HG03045 (cell line): ENCODE measurements at regions not wholly inside any gene's neighbourhood (a gene's known extent, or its start where the extent isn't known, plus 50 kb on each side); places are given as distances from the start of the nearest gene placed in this dataset.
A peak's percentile ranks its signal among the peaks of the same experiment; 100 is the strongest.

ENCODE experiments used
- ATAC-seq: cut with Tn5 transposase; IDR thresholded peaks from one replicate; pipeline ENCODE4 v1.9.1; 2021; ENCODE audit warnings: mild to moderate bottlenecking, moderate library complexity; ENCODE audit not compliant: unreplicated experiment

DNA sequence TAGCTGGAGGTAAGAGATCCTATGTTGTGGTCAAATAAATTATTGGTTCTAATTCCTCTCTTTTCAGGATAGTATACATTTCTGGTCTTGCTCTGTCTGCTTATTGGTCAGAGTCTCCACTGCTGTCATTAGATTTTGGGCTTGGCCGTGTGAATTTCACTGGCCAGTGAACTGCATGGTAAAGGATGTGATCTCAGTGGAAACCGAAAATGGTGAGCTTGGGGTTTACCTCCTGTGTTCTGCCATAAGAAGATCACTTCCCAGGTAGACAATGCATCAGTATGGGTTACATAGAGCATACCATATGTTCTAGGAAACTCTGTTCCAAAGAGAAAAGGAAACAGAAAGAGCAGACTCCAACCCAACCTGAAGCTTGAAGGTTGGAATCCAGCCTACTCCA is 1123.3 kb upstream of the B3GALT2 start:
- ATAC-seq, result no peak

DNA sequence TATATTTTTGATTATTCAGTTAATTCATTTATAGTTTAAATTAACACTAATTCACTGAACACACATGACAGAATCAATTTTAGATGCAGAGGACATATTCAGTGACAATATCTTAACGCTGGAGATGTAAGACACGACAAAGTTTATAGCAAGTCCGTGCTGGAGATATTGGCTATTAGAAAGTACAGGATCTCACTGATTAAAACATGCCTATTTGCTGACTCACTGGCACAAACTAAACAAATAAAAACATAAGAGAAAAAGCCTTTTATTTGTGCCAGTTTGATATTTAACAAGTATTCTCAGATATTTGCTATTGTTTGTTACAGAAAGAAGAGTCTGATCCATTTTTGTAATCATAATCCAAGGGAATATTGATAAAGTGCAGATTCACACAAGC is 1122.9 kb upstream of the B3GALT2 start:
- ATAC-seq, result no peak

DNA sequence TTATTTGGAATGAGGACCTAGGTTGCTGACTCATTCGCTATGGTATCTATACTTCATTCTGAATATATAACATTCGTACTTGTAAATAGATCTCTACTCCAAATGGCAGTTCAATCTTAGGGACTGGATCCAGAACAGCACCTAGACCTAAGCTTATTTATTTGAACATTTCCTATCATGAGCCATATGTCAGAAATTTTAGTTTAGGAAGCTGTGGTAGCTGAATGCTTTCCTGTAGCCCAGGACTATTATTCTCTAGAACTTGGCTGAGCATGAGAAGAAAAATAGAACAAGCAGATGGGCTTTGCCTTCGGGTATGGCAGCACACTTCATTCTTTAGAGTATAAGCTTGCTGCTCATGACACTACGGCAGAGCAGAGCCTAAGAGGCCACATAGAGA is 1114.4 kb upstream of the B3GALT2 start:
- no peak for ATAC-seq

DNA sequence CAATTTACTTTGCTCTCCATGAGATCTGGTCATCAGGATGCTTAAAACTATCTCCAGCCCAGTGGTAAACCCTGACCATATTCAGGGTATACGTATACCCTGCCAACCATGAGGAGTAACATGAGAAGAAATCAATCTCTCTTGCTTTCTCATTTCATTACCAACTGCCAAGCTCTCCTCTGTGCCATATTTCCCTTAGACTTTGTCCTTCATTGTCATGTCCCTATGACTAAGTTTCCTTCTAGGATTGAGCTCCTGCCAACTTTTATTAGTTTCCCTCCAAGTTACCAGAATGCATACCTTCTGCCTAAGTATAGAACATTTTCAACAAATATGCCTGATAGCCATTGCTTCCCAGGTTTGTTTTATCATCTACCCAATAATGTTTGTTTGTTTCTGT is 1113.9 kb upstream of the B3GALT2 start:
- ATAC-seq, result no peak

DNA sequence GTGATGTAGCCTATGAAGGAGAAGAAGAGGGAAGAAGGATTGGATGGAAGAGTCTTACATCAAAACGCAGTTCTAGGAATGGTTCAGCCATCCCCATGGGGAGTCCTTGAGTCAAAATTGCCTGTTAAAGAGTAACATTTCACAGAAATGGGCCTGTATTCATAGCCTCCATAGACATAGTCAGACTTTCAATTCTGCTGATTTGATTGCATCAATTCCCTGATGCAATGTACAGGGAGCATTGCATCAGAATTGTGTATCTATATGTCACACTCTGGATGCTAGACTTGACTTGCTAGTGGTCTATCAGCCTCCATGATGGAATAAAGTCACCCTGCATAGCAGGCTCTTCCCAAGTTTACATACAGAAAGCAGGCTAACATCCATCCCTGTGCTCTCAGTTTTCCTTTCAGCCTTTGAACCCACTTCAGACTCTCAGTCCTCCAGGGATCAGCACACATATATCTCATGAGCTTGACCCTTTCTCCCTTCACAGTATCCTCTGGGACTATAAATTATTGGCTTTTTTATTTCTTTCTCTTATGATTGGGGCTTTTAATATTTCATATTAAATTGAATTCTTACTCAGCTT is 1111.7 kb upstream of the B3GALT2 start:
- no peak for ATAC-seq

DNA sequence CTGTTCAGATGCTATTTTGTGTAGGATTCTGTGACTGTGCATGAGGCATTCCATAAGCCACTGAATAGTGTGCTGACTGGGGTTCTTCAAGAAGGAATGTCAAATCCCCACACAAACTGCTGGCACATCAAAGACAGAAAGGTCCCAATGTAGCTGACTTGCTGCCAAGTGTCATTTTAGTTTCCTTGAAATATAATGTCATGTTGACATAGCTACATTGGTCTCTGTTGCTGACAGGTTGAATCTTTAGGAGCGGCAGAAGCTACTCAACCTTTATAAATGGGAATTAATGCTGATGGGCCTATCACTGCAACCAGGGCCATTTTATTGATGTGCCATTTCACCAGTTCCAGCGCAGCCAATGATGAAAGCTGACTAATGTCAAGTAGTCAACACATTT is 1110.7 kb upstream of the B3GALT2 start:
- ATAC-seq, result no peak

DNA sequence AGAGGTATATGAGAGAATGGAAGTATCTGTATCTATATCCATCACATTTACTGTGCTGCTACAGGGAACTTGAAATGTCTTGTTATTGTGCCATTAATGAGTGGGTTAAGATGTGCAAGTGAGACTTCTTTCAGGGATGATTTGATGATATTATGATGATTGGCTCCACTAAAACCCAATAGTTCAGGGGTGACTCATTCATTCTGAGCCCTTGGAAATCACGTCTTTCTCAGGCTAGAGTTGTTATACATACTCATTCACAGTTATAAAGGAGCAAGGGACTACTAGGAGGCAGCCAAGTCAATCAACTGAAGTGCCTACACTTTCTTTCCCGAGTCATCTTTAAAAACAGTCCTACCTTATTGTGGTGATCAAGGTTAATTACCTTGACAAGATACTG is 1109.8 kb upstream of the B3GALT2 start:
- no peak for ATAC-seq

DNA sequence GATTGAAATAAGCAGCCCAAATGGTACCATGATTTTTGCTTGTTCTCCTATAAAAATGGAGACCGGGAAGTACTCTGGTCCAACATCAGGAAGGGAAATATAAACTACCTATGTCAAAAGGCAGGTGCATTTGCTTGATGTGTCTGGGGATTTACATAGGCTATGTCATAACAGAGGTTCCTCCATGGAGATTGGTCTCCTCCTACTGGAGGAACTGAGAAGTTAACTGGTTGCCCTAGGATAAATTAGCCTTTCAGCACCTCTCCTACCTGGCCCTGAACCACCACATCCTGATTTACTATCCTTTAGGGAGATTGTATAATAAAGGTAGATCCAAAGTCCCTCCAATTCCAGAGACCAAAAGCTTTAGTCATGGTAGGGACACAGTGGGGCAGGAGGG is 1109.3 kb upstream of the B3GALT2 start:
- ATAC-seq, result peak; percentile 91

DNA sequence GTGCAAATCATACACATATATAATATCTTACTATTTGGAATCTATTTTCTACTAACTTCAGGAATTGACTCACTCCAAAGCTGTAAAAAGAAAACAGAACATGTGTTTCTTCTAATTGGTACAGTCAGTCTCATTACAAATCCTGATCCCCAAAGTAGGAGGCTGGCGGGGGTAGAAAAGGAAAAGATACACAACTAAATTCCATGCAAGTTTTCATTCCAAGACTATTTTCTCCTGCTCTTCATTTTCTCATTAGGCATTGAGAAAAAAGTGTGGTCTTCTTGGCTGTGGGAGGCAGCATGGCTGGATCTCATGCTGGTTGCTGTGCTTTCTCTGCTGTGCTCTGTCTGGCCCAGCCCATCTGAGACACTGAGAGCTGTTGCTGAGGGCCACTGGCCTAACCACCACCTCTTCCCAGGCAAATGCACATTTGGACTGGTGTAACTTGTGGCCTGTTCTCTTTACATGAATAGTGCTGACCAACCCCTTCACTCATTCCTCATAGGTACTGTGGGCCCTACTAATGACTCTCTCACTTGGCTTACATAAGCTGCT is 1107.5 kb upstream of the B3GALT2 start:
- ATAC-seq, result no peak

DNA sequence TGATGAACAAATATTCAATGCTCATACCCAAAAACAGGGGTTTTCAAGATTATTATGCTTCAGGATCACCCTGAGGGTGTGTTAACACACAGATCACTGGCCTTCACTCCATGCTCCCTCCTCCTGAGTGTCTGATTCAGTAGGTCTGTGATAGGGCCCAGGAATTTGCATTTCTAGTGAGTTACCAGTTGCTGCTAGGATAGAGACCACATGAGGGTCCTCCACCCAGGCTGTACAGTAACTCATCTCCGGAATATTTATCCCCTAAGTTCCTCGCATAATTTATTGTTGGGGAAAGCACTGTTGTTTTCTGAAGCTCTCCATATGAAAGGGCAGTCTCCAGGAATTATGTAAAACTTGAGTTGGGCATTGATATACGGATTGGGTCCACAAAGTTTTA is 1106.6 kb upstream of the B3GALT2 start:
- ATAC-seq, result no peak

DNA sequence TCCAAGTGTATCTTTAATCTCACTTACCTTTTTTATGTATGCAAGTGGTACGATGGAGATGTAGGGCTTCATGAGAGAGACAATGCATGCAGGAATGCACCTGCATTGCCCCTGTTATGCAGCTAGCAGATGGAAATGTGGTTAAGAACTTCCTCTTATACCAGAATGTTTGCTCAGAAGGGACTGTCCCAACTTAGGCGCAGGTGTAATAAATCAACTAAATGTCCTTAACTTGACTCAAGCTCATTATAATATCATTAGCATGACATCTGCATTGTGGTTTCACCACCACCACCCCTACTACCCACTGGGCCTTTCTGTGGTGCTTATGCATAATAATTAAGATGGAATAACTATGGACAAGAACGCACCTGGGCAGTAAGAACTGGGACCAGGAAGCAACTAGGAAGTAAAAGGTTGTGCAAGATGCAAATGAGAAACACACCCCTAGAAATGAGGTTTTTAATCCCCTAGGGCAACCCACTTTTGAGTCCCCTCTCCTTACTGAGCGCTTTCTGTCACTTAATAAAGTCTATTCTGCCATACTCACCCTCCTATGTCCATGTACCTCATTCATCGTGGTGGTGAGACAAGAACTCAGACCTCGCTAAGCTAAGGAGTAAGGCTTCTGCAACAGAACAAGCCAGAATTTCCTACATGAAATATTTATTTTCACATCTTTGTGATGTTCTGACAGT is 1103.3 kb upstream of the B3GALT2 start:
- peak; percentile 97 for ATAC-seq

DNA sequence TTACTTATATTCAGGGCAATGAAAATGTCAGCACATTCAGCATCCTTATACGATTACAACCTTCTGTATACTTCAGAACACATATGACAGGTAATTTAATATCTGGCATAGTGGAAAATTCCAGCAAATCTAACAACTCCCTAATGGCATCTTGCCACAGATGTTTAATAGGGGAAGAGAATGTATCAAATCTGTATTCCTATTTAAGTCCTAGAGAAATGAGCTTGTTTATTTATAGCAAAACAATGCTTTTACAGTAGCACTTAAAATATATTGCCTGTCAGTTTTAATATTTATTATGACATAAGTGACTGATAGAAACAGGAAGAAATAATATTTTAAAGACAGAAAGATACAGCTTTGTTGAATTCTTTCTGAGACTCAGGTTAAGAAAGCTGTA is 1101.8 kb upstream of the B3GALT2 start:
- ATAC-seq, result no peak

DNA sequence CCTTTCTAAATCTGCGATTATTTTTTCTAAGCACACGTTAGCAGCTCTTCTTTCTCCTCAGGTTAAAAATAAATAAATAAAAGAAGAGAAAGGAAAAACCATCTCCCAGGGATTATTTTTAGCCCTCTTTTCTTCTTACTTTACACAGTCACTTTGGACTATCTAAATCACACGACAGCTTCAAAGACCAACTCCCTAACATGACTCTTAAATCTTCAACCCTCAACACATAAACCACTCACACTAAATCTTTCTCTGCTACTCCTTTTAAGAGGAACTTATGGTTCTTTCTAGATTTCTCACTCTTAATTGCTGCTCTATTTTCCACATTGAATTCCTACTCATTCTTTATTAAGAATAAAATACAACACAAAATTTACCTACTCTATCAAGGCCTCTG is 1095.0 kb upstream of the B3GALT2 start:
- no peak for ATAC-seq

DNA sequence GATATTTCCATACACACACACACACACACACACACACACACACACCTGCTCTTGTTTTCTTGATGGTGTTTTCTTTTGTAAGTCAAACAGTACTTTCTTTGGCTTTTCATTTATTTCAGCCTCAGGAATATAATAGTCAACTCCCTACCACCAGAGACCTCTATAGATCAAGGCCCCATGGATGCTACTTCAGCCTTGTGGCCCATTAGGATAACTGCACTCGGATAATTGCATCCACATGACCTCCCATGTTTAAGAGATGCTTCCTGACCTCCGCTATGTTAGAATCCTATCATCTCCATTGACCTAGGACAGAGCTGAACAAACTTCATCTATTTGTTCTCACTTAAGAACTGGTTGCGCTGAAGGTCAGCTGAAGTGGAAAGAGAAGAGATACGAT is 1094.0 kb upstream of the B3GALT2 start:
- no peak for ATAC-seq

DNA sequence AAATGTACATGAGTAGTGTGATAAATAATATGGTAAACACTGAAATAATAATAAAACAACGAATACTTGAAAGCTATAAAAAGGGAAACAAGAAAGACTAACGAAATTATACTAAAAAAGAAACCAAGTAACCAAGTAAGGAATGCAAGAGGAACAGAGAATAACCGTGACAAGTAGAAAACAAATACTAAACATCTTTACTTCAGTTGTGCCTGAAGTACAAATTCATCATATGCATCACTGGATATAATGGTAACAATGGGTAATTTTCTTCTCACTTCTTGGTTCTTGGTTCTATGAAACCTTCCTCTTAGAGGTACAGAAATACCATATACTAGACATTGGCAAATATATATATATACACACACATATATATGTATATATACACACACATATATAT is 1093.6 kb upstream of the B3GALT2 start:
- peak; percentile 86 for ATAC-seq

DNA sequence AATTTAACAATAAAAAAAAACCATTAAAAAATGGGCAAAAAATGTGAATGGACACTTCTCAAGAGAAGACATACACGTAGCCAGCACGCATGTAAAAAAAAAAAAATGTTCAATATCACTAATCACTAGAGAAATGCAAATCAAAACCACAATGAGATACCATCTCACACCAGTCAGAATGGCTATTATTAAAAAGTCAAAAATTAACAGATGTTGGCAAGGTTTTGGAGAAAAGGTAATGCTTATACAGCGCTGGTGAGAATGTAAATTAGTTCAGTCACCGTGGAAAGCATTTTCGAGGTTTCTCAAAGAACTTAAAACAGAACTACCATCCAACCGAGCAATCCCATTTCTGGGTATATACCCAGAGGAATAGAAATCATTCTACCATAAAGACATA is 1091.5 kb upstream of the B3GALT2 start:
- no peak for ATAC-seq

DNA sequence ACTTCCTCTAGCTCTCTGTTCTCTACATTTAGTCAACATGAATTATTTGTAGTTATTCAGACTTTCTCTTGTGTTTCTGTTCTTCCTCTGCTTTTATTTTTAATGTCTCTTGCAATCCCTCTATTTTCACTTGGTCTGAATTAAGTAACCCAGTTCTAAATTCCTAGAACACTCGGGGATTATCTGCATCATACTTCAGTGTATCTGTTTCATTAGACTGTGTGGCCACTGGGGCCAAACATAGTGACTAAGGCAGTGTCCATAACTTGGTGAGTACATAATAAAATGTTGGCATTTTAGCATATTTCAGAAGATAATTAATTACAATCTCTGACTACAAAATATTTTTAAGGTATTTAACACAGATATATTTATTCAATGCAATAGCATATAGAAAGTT is 1087.2 kb upstream of the B3GALT2 start:
- no peak for ATAC-seq

DNA sequence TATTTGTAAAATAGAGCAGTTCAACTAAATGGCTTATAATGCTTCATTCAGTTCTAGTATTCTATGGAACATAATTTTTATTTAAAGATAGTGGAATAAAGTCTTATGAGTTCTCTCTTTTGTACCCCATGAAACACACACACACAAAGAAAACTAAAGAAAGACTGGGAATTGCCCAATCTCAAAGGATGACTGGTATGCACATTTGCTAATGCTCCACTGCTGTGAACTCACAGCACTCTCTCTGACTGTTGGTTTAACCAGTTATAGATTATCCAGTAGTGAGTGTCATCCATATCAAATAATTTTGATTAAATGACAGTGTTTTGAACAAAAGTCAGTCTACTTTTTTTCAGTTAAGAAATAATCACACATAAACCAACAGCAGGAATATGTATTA is 1082.4 kb upstream of the B3GALT2 start:
- no peak for ATAC-seq

DNA sequence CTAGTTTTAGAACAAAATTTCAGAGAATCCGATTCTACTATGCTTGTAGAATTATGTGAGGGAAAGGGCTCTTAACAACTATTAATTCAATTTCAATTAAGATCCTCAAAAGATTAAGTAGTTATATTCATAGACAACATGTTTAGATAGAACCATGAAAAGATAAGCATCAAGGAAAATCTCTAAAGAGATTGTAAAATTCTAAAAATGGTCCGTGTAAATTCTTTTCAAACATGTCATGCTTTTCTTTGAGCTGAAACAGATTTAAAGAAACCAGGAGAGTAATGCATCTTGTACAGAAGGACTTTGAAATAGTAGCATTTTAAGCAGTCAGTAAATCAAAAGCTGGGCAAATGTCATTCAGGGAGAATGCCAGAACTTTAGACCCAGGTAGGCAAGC is 1080.6 kb upstream of the B3GALT2 start:
- no peak for ATAC-seq

DNA sequence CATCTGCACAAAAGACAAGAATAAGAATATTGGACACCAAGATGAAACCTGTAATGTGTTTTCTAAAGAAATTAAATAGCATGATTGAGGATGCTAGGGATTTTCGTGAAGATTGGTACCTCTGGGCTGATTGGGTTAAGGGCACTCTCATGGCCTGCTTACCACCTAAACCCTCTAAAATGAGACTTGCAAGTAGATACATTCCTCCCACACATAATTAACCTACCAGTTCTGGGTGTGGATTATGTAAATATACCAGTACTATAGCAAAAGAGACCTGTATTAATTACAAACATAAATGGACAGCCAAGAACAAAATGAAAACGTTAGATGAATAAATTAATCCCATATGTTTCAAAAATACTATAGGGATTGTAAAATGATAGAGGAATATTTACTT is 1069.6 kb upstream of the B3GALT2 start:
- ATAC-seq, result no peak

DNA sequence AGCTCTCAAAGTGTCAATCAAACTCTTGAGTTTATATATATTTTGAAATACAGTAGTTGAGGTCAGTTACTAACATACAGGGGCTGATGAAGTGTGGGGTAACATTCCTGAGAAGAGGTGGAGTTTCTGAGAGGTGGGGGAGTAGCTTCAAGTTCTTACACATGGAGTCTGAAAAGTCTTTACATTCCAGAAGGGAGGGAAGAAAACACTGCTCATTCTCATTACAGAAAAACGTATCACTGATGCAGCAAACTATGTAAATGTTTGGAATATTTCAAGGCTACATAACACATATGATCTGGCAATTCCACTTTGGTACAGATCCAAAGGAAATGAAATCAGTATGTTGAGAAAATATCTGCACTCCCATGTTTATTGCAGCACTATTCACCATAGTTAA is 1065.8 kb upstream of the B3GALT2 start:
- no peak for ATAC-seq

DNA sequence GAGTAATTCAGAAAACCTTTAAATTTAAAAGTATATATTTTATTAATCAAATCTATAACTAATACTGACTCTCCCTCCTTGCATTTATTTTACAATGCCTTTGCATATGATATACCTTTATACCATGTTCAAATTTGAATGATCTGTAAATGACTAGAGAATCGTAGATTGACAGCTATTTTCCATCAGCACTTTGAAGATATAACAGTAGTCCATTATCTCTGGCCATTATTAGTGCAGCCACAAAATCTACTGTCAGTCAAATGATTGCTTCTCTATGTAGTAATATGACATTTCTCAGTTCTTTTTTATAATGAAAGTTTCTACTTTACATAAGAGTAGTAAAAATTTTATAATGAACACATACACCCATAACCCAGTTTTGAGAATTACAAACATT is 1054.8 kb upstream of the B3GALT2 start:
- ATAC-seq, result no peak

DNA sequence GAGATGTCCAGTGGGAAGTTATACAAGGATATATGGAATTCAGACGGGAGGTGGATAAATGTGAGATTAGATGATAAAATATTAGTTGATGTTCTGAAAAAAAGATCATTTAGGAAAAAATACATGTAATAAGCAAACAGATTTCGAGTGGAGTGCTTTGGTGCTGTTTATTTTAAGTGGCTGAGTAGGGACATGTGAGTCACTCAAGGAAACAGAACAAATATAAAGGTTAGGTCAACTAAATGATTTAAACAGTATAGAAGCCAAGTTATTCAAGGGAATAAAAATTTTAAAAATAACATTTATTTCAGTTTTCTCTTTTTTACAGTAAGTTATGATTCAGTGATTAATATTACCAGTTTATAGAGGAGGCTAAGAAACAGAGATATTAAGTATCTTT is 1046.7 kb upstream of the B3GALT2 start:
- ATAC-seq, result no peak
